Type B pancreatic cell (in vitro differentiated cells): ENCODE measurements at regions not wholly inside any gene's neighbourhood (a gene's known extent, or its start where the extent isn't known, plus 50 kb on each side); places are given as distances from the start of the nearest gene placed in this dataset.

Source experiments
- DNase-seq: peaks from one replicate; pipeline ENCODE4 v3.0.0; 2021; ENCODE audit warnings: mixed read lengths; ENCODE audit not compliant: unreplicated experiment; ENCODE audit errors: extremely low spot score
- H3K27ac Mint-ChIP-seq: 2 replicates; pipeline ENCODE4 v1.8.0; 2021; ENCODE audit warnings: mild to moderate bottlenecking, mixed read lengths
- H3K27me3 Mint-ChIP-seq: 2 replicates; pipeline ENCODE4 v1.8.0; 2021; ENCODE audit warnings: mixed read lengths
- H3K36me3 Mint-ChIP-seq: 2 replicates; pipeline ENCODE4 v1.8.0; 2021; ENCODE audit warnings: mixed read lengths
- H3K4me1 Mint-ChIP-seq: one replicate; pipeline ENCODE4 v1.8.0; 2021; ENCODE audit warnings: mixed read lengths; ENCODE audit not compliant: unreplicated experiment
- H3K4me3 Mint-ChIP-seq: 2 replicates; pipeline ENCODE4 v1.8.0; 2021; ENCODE audit warnings: mild to moderate bottlenecking, mixed read lengths
- H3K9me3 Mint-ChIP-seq: 2 replicates; pipeline ENCODE4 v1.8.0; 2021; ENCODE audit warnings: mixed read lengths
- TF ChIP-seq, protein P1 (sequence below): fragments of 200-600 bp; sonication (generic); conservative IDR thresholded peaks from 2 replicates; pipeline ENCODE4 v1.5.0; 2021; ENCODE audit warnings: antibody characterized with exemption, mild to moderate bottlenecking

DNA sequence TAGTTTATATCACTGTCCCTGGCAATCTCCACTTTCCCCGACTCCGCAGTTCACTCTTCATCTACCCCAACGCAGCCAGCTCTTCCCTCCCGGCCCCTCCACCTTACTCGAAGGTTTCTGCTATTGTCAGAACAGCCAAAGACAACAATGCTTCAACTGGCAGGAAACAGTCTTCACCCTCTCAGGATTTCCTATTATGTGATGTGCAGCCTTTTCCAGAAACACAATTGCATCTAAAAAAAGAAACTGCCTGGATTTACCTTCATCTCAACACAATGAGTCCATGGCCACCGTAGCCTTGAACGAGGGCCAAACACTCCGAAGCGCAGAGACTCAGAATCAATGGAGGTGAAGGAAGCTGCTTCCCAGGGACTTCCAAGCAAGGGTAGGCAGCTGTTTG lies 182.1 kb upstream of the TSC22D2 start:
- no peaks in the 10 kb centered on the region for H3K36me3 Mint-ChIP-seq
- TF ChIP-seq, protein P1, sequence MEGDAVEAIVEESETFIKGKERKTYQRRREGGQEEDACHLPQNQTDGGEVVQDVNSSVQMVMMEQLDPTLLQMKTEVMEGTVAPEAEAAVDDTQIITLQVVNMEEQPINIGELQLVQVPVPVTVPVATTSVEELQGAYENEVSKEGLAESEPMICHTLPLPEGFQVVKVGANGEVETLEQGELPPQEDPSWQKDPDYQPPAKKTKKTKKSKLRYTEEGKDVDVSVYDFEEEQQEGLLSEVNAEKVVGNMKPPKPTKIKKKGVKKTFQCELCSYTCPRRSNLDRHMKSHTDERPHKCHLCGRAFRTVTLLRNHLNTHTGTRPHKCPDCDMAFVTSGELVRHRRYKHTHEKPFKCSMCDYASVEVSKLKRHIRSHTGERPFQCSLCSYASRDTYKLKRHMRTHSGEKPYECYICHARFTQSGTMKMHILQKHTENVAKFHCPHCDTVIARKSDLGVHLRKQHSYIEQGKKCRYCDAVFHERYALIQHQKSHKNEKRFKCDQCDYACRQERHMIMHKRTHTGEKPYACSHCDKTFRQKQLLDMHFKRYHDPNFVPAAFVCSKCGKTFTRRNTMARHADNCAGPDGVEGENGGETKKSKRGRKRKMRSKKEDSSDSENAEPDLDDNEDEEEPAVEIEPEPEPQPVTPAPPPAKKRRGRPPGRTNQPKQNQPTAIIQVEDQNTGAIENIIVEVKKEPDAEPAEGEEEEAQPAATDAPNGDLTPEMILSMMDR = no peak
- DNase-seq = no peak
- no peak overlapping the region for H3K4me3 Mint-ChIP-seq
- H3K27ac Mint-ChIP-seq = no peak overlapping the region
- peaks cover 25% of the 10 kb centered on the region for H3K4me1 Mint-ChIP-seq
- H3K27me3 Mint-ChIP-seq = peaks cover 21% of the 10 kb centered on the region
- H3K9me3 Mint-ChIP-seq = no peaks in the 10 kb centered on the region

DNA sequence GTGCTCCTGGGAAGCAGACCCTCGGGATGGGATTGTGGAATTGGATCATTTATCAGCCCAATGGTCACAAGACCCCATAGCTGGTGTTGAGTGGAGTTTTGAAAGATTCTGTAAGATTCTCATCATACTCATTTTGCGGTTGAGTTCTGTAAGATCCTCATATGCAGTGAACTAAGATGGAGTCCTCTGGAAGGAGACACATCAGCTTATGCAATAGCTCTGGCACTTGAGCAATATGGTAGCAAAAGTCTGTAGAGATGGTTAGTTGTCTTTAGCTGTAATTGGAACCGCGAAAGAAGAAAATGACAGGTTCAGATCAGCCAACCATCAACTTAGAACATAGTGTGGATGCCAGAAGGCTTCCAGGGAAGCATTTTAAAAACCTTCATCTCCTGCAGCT lies 184.5 kb upstream of the TSC22D2 start:
- Mint-ChIP-seq H3K4me1 (peaks cover 25% of the 10 kb centered on the region), H3K9me3 (no peaks in the 10 kb centered on the region), H3K27ac (no peak overlapping the region), H3K4me3 (no peak overlapping the region), H3K27me3 (peaks cover 21% of the 10 kb centered on the region), H3K36me3 (no peaks in the 10 kb centered on the region)
- TF ChIP-seq, protein P1 = no peak
- no peak for DNase-seq

DNA sequence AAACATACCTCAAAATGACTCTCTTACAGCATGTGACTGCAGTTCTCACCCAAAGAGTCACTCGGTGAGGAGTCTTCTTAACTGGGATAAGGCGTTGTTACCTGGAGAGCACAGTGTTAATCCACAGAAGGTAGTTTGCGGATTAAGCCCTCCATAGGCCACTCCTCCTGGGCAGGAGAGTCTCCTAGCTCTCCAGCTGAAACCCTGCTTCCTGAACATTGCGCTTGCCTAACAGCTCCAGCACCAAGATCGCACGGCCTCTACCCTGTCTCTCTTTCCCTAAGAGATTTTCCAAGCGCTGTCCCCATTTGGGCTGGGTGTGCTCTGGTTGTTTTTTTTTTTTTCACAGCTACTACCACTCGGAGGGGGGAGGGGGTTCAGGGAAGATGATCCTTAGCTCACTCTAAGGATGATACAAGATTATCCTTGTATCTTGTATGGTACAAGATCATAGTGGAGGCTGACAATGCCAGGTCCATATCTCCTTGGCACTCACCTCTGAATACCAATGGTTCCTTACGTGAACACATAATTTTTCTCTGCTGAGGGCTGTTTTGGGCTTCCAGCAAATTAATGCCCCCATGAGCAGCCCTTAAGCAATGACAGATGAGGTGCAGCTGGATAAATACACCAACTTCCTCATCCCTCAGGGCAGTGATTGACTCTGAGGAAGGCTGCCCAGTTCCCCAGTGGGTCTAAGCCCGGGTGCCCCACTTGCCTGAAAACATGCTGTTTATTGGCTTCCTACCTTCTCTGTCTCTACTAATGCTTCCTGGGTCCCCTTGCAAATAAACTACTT lies 185.2 kb upstream of the TSC22D2 start:
- DNase-seq = no peak

DNA sequence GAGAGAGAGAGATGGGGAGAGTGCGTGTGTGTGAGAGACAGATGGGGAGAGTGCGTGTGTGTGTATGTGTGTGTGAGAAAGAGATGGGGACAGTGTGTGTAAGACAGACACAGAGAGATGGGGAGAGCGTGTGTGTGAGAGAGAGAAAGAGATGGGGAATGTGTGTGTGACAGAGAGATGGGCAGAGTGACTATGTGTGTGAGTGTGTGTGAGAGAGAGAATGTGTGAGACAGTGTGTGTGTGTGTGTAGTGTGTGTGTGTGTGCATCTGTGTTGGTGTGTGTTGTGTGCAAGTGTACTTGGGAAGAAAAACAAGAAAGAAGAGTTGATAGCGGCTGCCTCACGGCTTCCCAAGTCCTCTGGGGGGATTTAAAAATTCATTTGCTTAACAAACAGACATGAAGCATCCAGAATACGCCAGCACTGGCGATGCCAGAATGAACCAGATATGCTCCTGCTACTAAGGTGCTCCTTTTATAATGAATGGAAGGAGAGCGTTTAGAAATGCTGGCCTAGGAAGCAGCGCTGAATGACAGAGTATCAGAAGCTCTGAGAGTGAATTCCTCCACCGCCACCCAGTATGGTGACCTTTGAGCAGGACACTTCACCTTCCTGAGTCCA lies 186.1 kb upstream of the TSC22D2 start:
- H3K4me3 Mint-ChIP-seq = peak overlapping the region; percentile 87
- peaks cover 21% of the 10 kb centered on the region for H3K27me3 Mint-ChIP-seq
- TF ChIP-seq, protein P1 = no peak
- peaks cover 25% of the 10 kb centered on the region for H3K4me1 Mint-ChIP-seq
- H3K9me3 Mint-ChIP-seq = no peaks in the 10 kb centered on the region
- no peak for DNase-seq
- no peaks in the 10 kb centered on the region for H3K36me3 Mint-ChIP-seq
- no peak overlapping the region for H3K27ac Mint-ChIP-seq

More for the DNA sequence above, 185.2 kb upstream of the TSC22D2 start:
- Mint-ChIP-seq H3K27ac (no peak overlapping the region), H3K9me3 (no peaks in the 10 kb centered on the region), H3K36me3 (no peaks in the 10 kb centered on the region), H3K27me3 (peaks cover 21% of the 10 kb centered on the region), H3K4me3 (no peak overlapping the region), H3K4me1 (peaks cover 25% of the 10 kb centered on the region)
- TF ChIP-seq, protein P1 = no peak

DNA sequence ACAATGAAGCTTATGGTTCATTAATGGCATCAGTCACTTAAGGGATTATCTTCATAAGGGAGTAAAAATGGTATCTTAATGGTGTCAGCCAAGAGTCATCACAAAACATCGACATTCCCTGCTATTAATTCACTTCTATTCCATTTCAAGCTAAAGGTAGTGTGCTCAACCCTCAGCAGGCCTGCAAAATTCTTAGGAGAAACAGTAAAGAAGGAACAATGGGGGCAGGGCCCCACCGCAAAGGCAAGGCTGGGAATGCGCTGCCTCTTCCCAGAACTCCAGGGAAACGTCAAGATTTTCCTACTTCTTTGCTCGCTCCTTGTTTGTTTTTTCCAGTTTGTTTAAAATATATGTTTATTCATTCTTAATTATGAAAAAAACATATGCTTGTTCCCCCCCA lies 187.3 kb upstream of the TSC22D2 start:
- peak overlapping the region; percentile 87 for H3K4me3 Mint-ChIP-seq
- H3K27ac Mint-ChIP-seq = peak overlapping the region; percentile 36
- no peaks in the 10 kb centered on the region for H3K36me3 Mint-ChIP-seq
- TF ChIP-seq, protein P1 = no peak
- H3K27me3 Mint-ChIP-seq = peaks cover 17% of the 10 kb centered on the region
- H3K9me3 Mint-ChIP-seq = no peaks in the 10 kb centered on the region
- H3K4me1 Mint-ChIP-seq = peaks cover 33% of the 10 kb centered on the region
- no peak for DNase-seq
